Upper lobe of left lung (tissue), 6 donors: ENCODE measurements at regions not wholly inside any gene's neighbourhood (a gene's known extent, or its start where the extent isn't known, plus 50 kb on each side); places are given as distances from the start of the nearest gene placed in this dataset.

Source experiments
- ATAC-seq, 2 donors: fragments of 200-7000 bp; cut with Tn5 transposase; one replicate each; pipeline ENCODE4 v1.9.1; 2022; ENCODE audit warnings: mild to moderate bottlenecking in 2 of 2, moderate library complexity in 2 of 2; ENCODE audit not compliant: low FRiP score in 2 of 2
- DNase-seq, 2 donors: peaks; one replicate each; pipeline ENCODE4 v3.0.0-alpha.2; 2019 to 2020
- H3K27ac ChIP-seq, 4 donors: fragments of 200-600 bp; sonication (generic); one replicate each; pipeline ENCODE4 v1.5.1; 2016 to 2019
- H3K27me3 ChIP-seq, 4 donors: fragments of 200-600 bp; sonication (generic); one replicate each; pipeline ENCODE4 v1.5.1; 2017 to 2019
- H3K36me3 ChIP-seq, 4 donors: fragments of 200-600 bp; sonication (generic); one replicate each; pipeline ENCODE4 v1.5.1; 2016 to 2019
- H3K4me1 ChIP-seq, 4 donors: fragments of 200-600 bp; sonication (generic); one replicate each; pipeline ENCODE4 v1.5.1; 2018 to 2019
- H3K4me3 ChIP-seq, 4 donors: fragments of 200-600 bp; sonication (generic); one replicate each; pipeline ENCODE4 v1.5.1; 2017 to 2019; ENCODE audit warnings: mild to moderate bottlenecking in 2 of 4, moderate library complexity in 1 of 4
- H3K9me3 ChIP-seq, 4 donors: fragments of 200-600 bp; sonication (generic); one replicate each; pipeline ENCODE4 v1.5.1; 2018 to 2019
- EP300 ChIP-seq, 4 donors: sonication (generic); formaldehyde crosslinking; IDR thresholded peaks; one replicate each; pipeline ENCODE4 v1.5.1; 2017; ENCODE audit warnings: antibody characterized with exemption in 4 of 4, control low read depth in 2 of 4
- POLR2A ChIP-seq, 4 donors: fragments of 450-650 bp; IDR thresholded peaks; one replicate each; pipeline ENCODE4 v1.5.1; 2016 to 2017; ENCODE audit warnings: antibody characterized with exemption in 4 of 4, mild to moderate bottlenecking in 2 of 4
- POLR2AphosphoS5 ChIP-seq, 2 donors: sonication (generic); formaldehyde crosslinking; IDR thresholded peaks; one replicate each; pipeline ENCODE4 v1.5.1; 2017; ENCODE audit warnings: antibody characterized with exemption in 2 of 2
- WGBS, 2 donors: methylation state at CpG; one replicate each; pipeline ENCODE4 v1.1.5; 2017 to 2018; 5-methylcytosine and 5-hydroxymethylcytosine counted together
- TF ChIP-seq, protein P1 (sequence below), 6 experiments: fragments of 450-650 bp in 4 of 6; fragments of 200-600 bp in 2 of 6; sonication (generic) in 2 of 6; IDR thresholded peaks; one replicate each; pipeline ENCODE4 v1.5.1; 2016 to 2019; ENCODE audit warnings: antibody characterized with exemption in 6 of 6
- donor health status: DM: no; HTN: no; CAD: no; lungs with moderate emphysema.
- donor health status: DM: no; HTN: yes; CAD: no; lungs with severe emphysema.

DNA sequence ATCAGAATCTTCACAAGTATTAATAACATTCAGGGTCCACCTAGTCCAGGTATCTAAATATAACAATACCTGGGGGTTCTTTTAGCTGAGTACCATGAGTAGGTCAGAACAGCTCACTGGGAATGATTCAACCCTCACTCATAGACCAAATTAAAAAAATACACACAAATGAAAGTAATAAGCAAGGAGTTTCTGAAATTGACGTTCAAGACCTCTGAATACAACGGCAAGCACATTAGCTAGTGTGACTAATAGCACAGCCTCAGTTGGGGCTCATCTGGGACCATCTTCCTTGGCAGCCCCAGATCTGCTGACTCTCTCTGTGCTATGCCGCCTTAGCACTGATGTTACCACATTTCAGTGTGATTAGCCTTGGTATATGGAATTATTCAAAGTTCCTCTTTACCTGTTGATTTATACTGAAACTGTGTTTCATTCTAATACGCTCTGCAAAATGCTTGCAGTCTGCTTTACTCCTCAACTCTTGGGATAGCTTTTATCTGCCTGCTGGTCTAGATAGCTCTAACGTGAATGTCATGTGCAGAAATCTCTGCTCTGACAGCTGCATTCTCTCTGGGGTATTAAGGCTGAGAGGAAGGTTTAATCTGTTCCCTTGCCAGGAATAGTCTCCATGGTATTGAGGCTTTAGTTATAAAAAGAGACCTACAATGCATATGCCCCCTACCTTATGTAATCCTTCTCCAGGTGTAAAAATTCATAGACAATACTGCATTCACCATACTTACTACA lies 153.3 kb downstream of the METTL4 start:
- no peaks in the 10 kb centered on the region for H3K4me1 ChIP-seq
- no peak for TF ChIP-seq EP300 (IDR thresholded peaks at IDR 0.05)
- TF ChIP-seq, protein P1, sequence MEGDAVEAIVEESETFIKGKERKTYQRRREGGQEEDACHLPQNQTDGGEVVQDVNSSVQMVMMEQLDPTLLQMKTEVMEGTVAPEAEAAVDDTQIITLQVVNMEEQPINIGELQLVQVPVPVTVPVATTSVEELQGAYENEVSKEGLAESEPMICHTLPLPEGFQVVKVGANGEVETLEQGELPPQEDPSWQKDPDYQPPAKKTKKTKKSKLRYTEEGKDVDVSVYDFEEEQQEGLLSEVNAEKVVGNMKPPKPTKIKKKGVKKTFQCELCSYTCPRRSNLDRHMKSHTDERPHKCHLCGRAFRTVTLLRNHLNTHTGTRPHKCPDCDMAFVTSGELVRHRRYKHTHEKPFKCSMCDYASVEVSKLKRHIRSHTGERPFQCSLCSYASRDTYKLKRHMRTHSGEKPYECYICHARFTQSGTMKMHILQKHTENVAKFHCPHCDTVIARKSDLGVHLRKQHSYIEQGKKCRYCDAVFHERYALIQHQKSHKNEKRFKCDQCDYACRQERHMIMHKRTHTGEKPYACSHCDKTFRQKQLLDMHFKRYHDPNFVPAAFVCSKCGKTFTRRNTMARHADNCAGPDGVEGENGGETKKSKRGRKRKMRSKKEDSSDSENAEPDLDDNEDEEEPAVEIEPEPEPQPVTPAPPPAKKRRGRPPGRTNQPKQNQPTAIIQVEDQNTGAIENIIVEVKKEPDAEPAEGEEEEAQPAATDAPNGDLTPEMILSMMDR (IDR thresholded peaks at IDR 0.05): no peak
- TF ChIP-seq POLR2AphosphoS5 (IDR thresholded peaks at IDR 0.05): no peak
- no peak for TF ChIP-seq POLR2A (IDR thresholded peaks at IDR 0.05)
- DNase-seq: no peak
- H3K27me3 ChIP-seq: no peaks in the 10 kb centered on the region
- 77% methylated on average over 5 of the region's 5 CpGs for WGBS, 2 donors
- H3K9me3 ChIP-seq: no peaks in the 10 kb centered on the region
- no peaks in the 10 kb centered on the region for H3K36me3 ChIP-seq
- no peak for ATAC-seq
- H3K4me3 ChIP-seq: no peak overlapping the region
- H3K27ac ChIP-seq: no peak overlapping the region

DNA sequence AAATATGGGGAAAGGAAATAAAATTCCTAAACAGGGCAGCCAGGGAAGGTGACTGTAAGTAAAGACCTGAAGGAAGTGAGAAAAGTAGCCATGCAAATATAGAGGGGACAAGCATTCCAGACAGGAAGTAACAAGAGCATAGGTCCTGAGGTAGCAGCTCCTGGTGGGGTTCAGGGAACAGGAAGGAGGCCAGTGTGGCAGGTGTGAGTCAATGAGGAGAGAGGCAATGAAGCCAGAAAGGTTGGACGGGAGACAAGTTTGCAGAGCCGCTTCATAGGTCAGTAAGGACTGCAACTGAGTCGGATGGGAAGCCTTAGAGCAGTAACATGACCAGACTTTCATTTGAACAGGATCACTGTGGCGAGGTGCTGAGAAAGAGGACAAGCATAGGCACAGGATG lies 150.9 kb downstream of the METTL4 start:
- WGBS, 2 donors: 81 to 82% methylated on average over 4 of the region's 4 CpGs
- TF ChIP-seq POLR2A (IDR thresholded peaks at IDR 0.05) (no peak), EP300 (IDR thresholded peaks at IDR 0.05) (no peak), POLR2AphosphoS5 (IDR thresholded peaks at IDR 0.05) (no peak)
- TF ChIP-seq, protein P1 (IDR thresholded peaks at IDR 0.05): no peak
- no peaks in the 10 kb centered on the region for H3K36me3 ChIP-seq
- H3K4me3 ChIP-seq: no peak overlapping the region
- H3K9me3 ChIP-seq: no peaks in the 10 kb centered on the region
- no peaks in the 10 kb centered on the region for H3K4me1 ChIP-seq
- no peak overlapping the region for H3K27ac ChIP-seq
- no peaks in the 10 kb centered on the region for H3K27me3 ChIP-seq
- no peak for ATAC-seq
- DNase-seq: no peak

DNA sequence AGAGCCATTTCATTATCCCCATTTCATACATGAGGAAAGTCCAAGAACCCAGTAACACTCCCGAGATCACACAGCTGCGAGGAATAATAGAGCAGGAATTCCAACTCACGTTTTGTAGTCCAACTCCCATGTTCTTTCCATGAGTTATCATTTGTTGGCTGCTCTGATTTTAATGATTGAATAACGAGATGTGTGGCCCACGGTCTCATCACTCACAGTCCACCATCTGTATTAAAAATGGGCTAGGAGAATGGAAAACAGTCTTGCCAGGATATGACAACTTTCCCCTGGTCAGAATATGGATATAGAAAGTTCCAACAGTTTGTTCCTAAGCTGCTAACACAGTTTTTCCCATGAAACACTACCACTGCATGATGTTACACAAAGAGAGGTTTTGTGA lies 147.5 kb downstream of the METTL4 start:
- no peak for DNase-seq
- Histone ChIP-seq H3K27me3 (no peaks in the 10 kb centered on the region), H3K4me1 (no peaks in the 10 kb centered on the region), H3K9me3 (no peaks in the 10 kb centered on the region), H3K27ac (no peak overlapping the region), H3K36me3 (no peaks in the 10 kb centered on the region), H3K4me3 (no peak overlapping the region)
- ATAC-seq: no peak
- TF ChIP-seq, protein P1 (IDR thresholded peaks at IDR 0.05): no peak
- no peak for TF ChIP-seq POLR2A (IDR thresholded peaks at IDR 0.05)
- TF ChIP-seq POLR2AphosphoS5 (IDR thresholded peaks at IDR 0.05): no peak
- no peak for TF ChIP-seq EP300 (IDR thresholded peaks at IDR 0.05)
- 55 to 71% methylated on average over 5 of the region's 5 CpGs for WGBS, 2 donors

DNA sequence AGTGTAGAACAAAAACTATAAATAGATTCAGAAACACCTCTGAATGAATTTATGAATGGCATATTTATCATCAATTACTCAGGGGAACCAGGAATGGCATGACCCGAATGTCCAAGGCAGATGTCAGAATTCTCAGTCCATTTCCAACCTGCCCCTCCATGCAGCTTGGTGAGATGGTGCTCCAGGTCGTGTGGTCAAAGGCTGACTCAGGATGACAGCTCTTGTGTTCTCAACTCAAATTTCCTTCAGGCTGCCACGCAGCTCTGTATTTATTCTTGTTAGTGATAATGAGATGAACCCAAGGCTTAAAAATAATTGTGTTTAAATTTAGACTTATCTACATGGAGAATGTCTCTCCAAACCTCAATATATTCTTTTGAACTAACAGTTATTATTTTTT lies 146.9 kb downstream of the METTL4 start:
- peaks cover 0 to under 1% (median 0%) of the 10 kb centered on the region in 4 donors for H3K9me3 ChIP-seq
- H3K27ac ChIP-seq: no peak overlapping the region
- TF ChIP-seq POLR2AphosphoS5 (IDR thresholded peaks at IDR 0.05) (no peak), EP300 (IDR thresholded peaks at IDR 0.05) (no peak), POLR2A (IDR thresholded peaks at IDR 0.05) (no peak)
- TF ChIP-seq, protein P1 (IDR thresholded peaks at IDR 0.05): no peak
- no peak for ATAC-seq
- H3K36me3 ChIP-seq: no peaks in the 10 kb centered on the region
- H3K4me1 ChIP-seq: no peaks in the 10 kb centered on the region
- no peak for DNase-seq
- H3K4me3 ChIP-seq: no peak overlapping the region
- WGBS, 2 donors: 64 to 66% methylated on average over 3 of the region's 3 CpGs
- no peaks in the 10 kb centered on the region for H3K27me3 ChIP-seq
